Keratinocyte (primary cell): ENCODE measurements at regions not wholly inside any gene's neighbourhood (a gene's known extent, or its start where the extent isn't known, plus 50 kb on each side); places are given as distances from the start of the nearest gene placed in this dataset.

Experiments used
- DNase-seq: peaks from one replicate; pipeline ENCODE4 v3.0.0-alpha.2; 2011; ENCODE audit warnings: low read depth, missing footprints, low spot score
- FAIRE-seq: peaks from 2 replicates; lab custom pipeline; 2011; peaks lifted over from hg19 to GRCh38; lab: Jason Lieb, UNC
- H2AFZ ChIP-seq: 2 replicates; pipeline ENCODE4 v1.6.0; 2012; ENCODE audit warnings: low read length, control low read depth, inconsistent platforms; ENCODE audit not compliant: control insufficient read depth
- H3K27ac ChIP-seq: 2 replicates; pipeline ENCODE4 v1.5.1; 2011; ENCODE audit warnings: low read length; ENCODE audit not compliant: control insufficient read depth, insufficient read depth
- H3K27me3 ChIP-seq: 3 replicates; pipeline ENCODE4 v1.6.0; 2011; ENCODE audit warnings: low read length; ENCODE audit not compliant: control insufficient read depth, insufficient read depth; ENCODE audit errors: extremely low read depth
- H3K36me3 ChIP-seq, 2 experiments: 2 replicates in 1 of 2; 3 replicates in 1 of 2; pipeline ENCODE4 v1.5.1; 2011; ENCODE audit warnings: low read length in 2 of 2, mild to moderate bottlenecking in 1 of 2; ENCODE audit not compliant: control insufficient read depth in 2 of 2, insufficient read depth in 2 of 2; ENCODE audit errors: extremely low read depth in 1 of 2
- H3K4me1 ChIP-seq: 3 replicates; pipeline ENCODE4 v1.5.1; 2011; ENCODE audit warnings: low read length; ENCODE audit not compliant: control insufficient read depth, insufficient read depth; ENCODE audit errors: extremely low read depth
- H3K4me2 ChIP-seq: 3 replicates; pipeline ENCODE4 v1.6.0; 2011; ENCODE audit warnings: low read depth, low read length; ENCODE audit not compliant: control insufficient read depth, insufficient read depth; ENCODE audit errors: extremely low read depth
- H3K4me3 ChIP-seq, 3 experiments: fragments of 200-600 bp in 1 of 3; sonication (generic) in 1 of 3; 2 replicates in 2 of 3; 3 replicates in 1 of 3; pipeline ENCODE4 v1.5.1; 2011 to 2016; ENCODE audit warnings: low read length in 3 of 3, mild to moderate bottlenecking in 3 of 3, control low read depth in 2 of 3, inconsistent platforms in 1 of 3, low read depth in 1 of 3, mixed read lengths in 1 of 3, mixed run types in 1 of 3, moderate library complexity in 1 of 3; ENCODE audit not compliant: control insufficient read depth in 2 of 3, insufficient read depth in 2 of 3; ENCODE audit errors: extremely low read depth in 1 of 3
- H3K79me2 ChIP-seq: 2 replicates; pipeline ENCODE4 v1.6.0; 2012; ENCODE audit warnings: low read length; ENCODE audit not compliant: control insufficient read depth, insufficient read depth
- H3K9ac ChIP-seq: 3 replicates; pipeline ENCODE4 v1.6.0; 2011; ENCODE audit warnings: low read length; ENCODE audit not compliant: control insufficient read depth, insufficient read depth; ENCODE audit errors: extremely low read depth
- H3K9me1 ChIP-seq: 3 replicates; pipeline ENCODE4 v1.6.0; 2011; ENCODE audit warnings: low read length; ENCODE audit not compliant: control insufficient read depth, insufficient read depth; ENCODE audit errors: extremely low read depth
- H3K9me3 ChIP-seq: 2 replicates; pipeline ENCODE4 v1.5.1; 2012; ENCODE audit warnings: low read depth, low read length; ENCODE audit not compliant: control insufficient read depth
- H4K20me1 ChIP-seq: 3 replicates; pipeline ENCODE4 v1.6.0; 2011; ENCODE audit warnings: low read length; ENCODE audit not compliant: control insufficient read depth, insufficient read depth; ENCODE audit errors: extremely low read depth
- CTCF ChIP-seq, 3 experiments: IDR thresholded peaks in 1 of 3; conservative IDR thresholded peaks in 1 of 3; optimal IDR thresholded peaks in 1 of 3; 2 replicates in 2 of 3; 3 replicates in 1 of 3; pipeline versions ENCODE3 to v1.5.1; 2011; ENCODE audit warnings: low read length in 3 of 3, mild to moderate bottlenecking in 3 of 3, moderate library complexity in 2 of 3, control low read depth in 1 of 3, inconsistent platforms in 1 of 3; ENCODE audit not compliant: insufficient read depth in 2 of 3; ENCODE audit errors: extremely low read depth in 1 of 3
- EZH2 ChIP-seq: IDR thresholded peaks from one replicate; pipeline ENCODE4 v1.6.1; 2012; ENCODE audit warnings: inconsistent platforms, mild to moderate bottlenecking, low read length, moderate library complexity
- dilution Hi-C: fragments of 300-500 bp; cut with MboI; formaldehyde crosslinking; loops from one replicate; pipeline ENCODE4 v1.7.0; 2020; ENCODE audit warnings: low sequenced_read_pairs; ENCODE audit not compliant: extremely low pct_ligation_motif_present

GRCh38 chr3:102123590-102124190 is 274.4 kb downstream of the NFKBIZ start:
- DNase-seq (no peak), FAIRE-seq (peak; percentile 84)
- H3K4me2 ChIP-seq, result peak overlapping the region; percentile 68
- dilution Hi-C loops, result no loop called here
- peaks cover 21% of the 10 kb centered on the region for H3K4me1 ChIP-seq
- no peaks in the 10 kb centered on the region for H3K9me3 ChIP-seq
- no peaks in the 10 kb centered on the region for H3K79me2 ChIP-seq
- H3K36me3 ChIP-seq, result no peaks in the 10 kb centered on the region
- H3K9me1 ChIP-seq, result no peaks in the 10 kb centered on the region
- no peaks in the 10 kb centered on the region for H3K27me3 ChIP-seq
- no peak overlapping the region for H3K4me3 ChIP-seq
- no peak for TF ChIP-seq CTCF (optimal IDR thresholded peaks at IDR 0.05 in 1 of 3, IDR thresholded peaks at IDR 0.05 in 1 of 3, conservative IDR thresholded peaks at IDR 0.05 in 1 of 3; ENCODE audit: extremely low read depth in 1 of 3, insufficient read depth in 2 of 3, low read length in 3 of 3)
- no peak for TF ChIP-seq EZH2
- H3K9ac ChIP-seq, result peak overlapping the region; percentile 69
- H2AFZ ChIP-seq, result peak overlapping the region; percentile 60
- no peaks in the 10 kb centered on the region for H4K20me1 ChIP-seq
- H3K27ac ChIP-seq, result peak overlapping the region; percentile 97

- Histone ChIP-seq H3K4me1 (peaks cover 21% of the 10 kb centered on the region), H3K79me2 (no peaks in the 10 kb centered on the region), H3K9ac (peak overlapping the region; percentile 69), H3K4me3 (no peak overlapping the region), H4K20me1 (no peaks in the 10 kb centered on the region), H3K36me3 (no peaks in the 10 kb centered on the region), H3K27ac (peak overlapping the region; percentile 97), H3K9me1 (no peaks in the 10 kb centered on the region), H3K4me2 (peak overlapping the region; percentile 68), H3K9me3 (no peaks in the 10 kb centered on the region), H3K27me3 (no peaks in the 10 kb centered on the region), H2AFZ (no peak overlapping the region)
- peak; percentile 13 for DNase-seq
- TF ChIP-seq CTCF (optimal IDR thresholded peaks at IDR 0.05 in 1 of 3, IDR thresholded peaks at IDR 0.05 in 1 of 3, conservative IDR thresholded peaks at IDR 0.05 in 1 of 3; ENCODE audit: extremely low read depth in 1 of 3, insufficient read depth in 2 of 3, low read length in 3 of 3) (no peak), EZH2 (no peak)
- dilution Hi-C loops, result no loop called here
- peak; percentile 32 for FAIRE-seq
Measured at GRCh38 chr3:102124282-102124681, 275.0 kb downstream of the NFKBIZ start.
